HUES6 (cell line): ENCODE measurements at regions not wholly inside any gene's neighbourhood (a gene's known extent, or its start where the extent isn't known, plus 50 kb on each side); places are given as distances from the start of the nearest gene placed in this dataset.

Experiments used
- H3K27ac ChIP-seq: 2 replicates; pipeline ENCODE4 v1.7.0; 2013; ENCODE audit warnings: low read depth, mild to moderate bottlenecking, low read length, inconsistent platforms
- H3K27me3 ChIP-seq: 2 replicates; pipeline ENCODE4 v1.6.1; 2013; ENCODE audit warnings: low read length; ENCODE audit not compliant: control insufficient read depth, insufficient read depth
- H3K36me3 ChIP-seq: 2 replicates; pipeline ENCODE4 v1.6.1; 2013; ENCODE audit warnings: low read length; ENCODE audit not compliant: control insufficient read depth, insufficient read depth
- H3K4me1 ChIP-seq: 2 replicates; pipeline ENCODE4 v1.6.1; 2013; ENCODE audit warnings: low read length; ENCODE audit not compliant: control insufficient read depth, insufficient read depth
- H3K4me3 ChIP-seq: 2 replicates; pipeline ENCODE4 v1.5.1; 2013; ENCODE audit warnings: low read depth, low read length
- H3K9ac ChIP-seq: one replicate; pipeline ENCODE4 v1.6.1; 2013; ENCODE audit warnings: mild to moderate bottlenecking, low read length
- H3K9me3 ChIP-seq: 2 replicates; pipeline ENCODE4 v1.6.1; 2013; ENCODE audit warnings: low read depth, low read length; ENCODE audit not compliant: control insufficient read depth, insufficient read depth

DNA sequence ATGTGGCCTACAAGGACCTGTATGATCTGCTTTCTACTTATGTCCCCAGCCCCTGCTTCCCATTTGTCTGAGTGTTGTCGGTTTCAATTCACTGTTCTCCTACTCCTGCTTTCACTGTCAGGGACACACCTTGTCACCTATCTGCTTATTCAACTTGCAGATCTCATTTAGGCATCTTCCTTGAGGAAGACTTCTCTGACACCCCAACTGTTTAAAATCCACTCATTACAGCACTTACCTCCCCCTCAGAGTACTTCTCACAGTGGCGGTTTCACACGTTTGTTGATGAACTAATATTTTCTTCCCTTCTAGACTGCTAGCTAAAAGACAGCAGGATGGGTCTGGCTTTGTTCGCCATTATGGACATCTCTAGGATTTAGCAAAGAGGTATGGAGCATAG lies 279.9 kb upstream of the TET2 start:
- no peak overlapping the region for H3K4me3 ChIP-seq
- no peak overlapping the region for H3K27ac ChIP-seq
- H3K9ac ChIP-seq: no peak overlapping the region
- H3K27me3 ChIP-seq: no peaks in the 10 kb centered on the region
- H3K9me3 ChIP-seq: 0 out of 2 replicates have a peak, but pooled peaks cover 3% of the 10 kb centered on the region
- no peaks in the 10 kb centered on the region for H3K36me3 ChIP-seq
- no peaks in the 10 kb centered on the region for H3K4me1 ChIP-seq

DNA sequence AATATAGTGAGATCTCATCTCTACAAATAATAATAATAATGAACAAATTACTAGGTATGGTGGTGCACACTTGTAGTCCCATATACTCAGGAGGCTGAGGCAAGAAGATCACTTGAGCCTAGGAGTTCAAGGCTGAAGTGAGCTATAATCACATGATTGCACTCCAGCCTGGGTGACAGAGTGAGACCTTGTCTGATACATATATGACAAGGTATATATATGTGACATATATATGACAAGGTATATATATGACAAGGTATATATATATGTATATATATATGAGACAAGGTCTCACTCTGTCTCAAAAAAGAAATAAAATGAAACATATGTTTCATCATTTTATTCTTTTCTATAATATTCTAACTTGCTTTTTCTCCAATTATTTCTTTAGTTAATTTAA lies 278.1 kb upstream of the TET2 start:
- no peak overlapping the region for H3K27ac ChIP-seq
- no peaks in the 10 kb centered on the region for H3K36me3 ChIP-seq
- H3K4me3 ChIP-seq: no peak overlapping the region
- H3K9ac ChIP-seq: no peak overlapping the region
- H3K4me1 ChIP-seq: no peaks in the 10 kb centered on the region
- no peaks in the 10 kb centered on the region for H3K9me3 ChIP-seq
- H3K27me3 ChIP-seq: no peaks in the 10 kb centered on the region

DNA sequence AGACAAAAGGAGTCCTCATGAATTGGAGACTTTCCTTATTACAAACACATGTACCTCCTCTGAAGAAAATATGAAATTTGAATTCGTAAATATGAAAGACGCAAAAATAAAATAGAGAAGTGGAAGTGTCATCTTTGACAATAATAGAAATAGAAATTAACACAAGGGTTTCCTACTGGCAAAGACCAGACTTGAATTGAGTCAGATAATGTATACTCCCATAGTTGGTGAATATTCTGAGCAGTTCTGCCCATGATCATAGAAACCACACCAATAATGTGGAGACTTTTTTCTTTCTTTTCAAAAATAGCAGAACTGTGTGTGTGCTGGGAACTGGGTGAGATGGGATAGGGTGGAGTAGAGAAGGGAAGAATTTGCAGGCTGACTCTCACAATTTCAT lies 277.7 kb upstream of the TET2 start:
- no peaks in the 10 kb centered on the region for H3K36me3 ChIP-seq
- no peak overlapping the region for H3K27ac ChIP-seq
- H3K4me1 ChIP-seq: no peaks in the 10 kb centered on the region
- no peaks in the 10 kb centered on the region for H3K9me3 ChIP-seq
- no peaks in the 10 kb centered on the region for H3K27me3 ChIP-seq
- no peak overlapping the region for H3K4me3 ChIP-seq
- H3K9ac ChIP-seq: no peak overlapping the region

DNA sequence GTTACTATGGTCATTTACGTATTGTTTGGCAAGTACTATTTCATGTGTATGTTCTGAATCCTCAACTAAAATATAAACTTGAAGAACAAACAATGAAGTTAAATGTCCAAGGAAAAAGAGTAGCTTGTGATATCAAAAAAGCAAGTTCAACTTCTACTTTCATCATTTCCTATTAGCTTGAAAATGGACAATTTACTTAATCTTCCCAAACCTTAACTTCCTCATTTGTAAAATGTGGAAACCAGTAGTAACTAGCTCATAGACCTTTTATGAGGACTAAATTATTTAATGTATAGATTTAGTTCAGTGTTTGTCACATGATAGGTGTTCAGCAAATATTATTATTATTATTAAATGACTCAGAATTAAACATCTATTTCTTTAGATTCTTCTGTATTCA lies 276.8 kb upstream of the TET2 start:
- no peak overlapping the region for H3K4me3 ChIP-seq
- no peaks in the 10 kb centered on the region for H3K4me1 ChIP-seq
- no peak overlapping the region for H3K9ac ChIP-seq
- H3K27ac ChIP-seq: no peak overlapping the region
- no peaks in the 10 kb centered on the region for H3K27me3 ChIP-seq
- no peaks in the 10 kb centered on the region for H3K36me3 ChIP-seq
- no peaks in the 10 kb centered on the region for H3K9me3 ChIP-seq

DNA sequence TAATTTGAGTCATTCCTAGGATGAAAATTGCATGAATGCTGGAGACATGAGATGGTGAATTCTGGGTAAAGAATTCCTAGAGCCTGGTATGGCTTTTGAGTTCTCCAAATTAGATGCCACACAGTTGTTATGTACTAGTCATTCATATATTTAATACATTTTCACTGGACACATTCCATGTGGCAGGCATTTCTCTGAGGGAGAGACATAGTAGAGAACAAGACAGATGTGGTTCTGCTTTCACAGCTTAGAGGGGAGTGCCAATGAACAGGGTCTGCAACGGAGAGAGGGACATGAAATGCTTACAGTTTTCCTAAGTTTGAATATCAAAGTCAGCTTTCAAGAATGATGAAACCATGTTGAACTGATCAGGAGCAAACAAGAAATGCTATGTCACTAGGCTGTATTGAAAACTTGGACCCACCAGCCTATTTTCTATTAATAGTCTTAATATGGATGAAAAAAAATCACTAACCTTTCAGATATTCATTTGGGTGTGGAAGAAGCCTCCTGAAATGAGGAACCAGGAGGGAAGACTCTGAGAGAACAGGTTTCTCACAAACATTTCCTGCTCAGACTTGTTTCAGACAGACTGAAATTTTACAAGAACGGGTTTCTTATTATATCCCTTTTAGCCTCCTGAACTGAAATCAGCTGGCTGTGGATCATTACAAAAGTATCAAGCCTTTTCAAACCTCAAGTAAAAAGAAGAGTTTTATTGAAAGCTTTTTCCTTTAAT lies 276.0 kb upstream of the TET2 start:
- Histone ChIP-seq H3K9me3 (no peaks in the 10 kb centered on the region), H3K36me3 (no peaks in the 10 kb centered on the region), H3K9ac (no peak overlapping the region), H3K4me1 (no peaks in the 10 kb centered on the region), H3K27ac (no peak overlapping the region), H3K27me3 (no peaks in the 10 kb centered on the region), H3K4me3 (no peak overlapping the region)

DNA sequence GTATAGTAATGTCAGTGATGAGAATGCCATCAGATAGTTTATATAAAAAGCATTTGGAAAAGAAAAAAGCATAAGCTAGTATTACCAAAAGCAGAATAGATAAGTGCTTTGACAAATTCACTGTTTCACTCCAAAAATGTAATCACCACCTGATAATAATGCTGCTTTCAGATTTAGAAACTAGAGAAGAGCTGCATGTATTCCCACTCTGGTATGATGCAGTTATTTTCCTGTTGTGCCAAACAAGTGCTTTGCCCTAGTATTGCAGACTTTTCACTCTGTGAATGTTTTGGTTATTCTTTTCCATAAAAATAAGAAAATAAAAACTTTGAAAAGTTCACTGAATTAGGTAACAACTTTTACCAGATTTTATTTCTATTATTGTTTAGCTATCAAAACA lies 267.7 kb upstream of the TET2 start:
- Histone ChIP-seq H3K27me3 (peaks cover 2% of the 10 kb centered on the region; the same call in 1 of the 2 replicates), H3K9me3 (no peaks in the 10 kb centered on the region), H3K36me3 (no peaks in the 10 kb centered on the region), H3K4me1 (no peaks in the 10 kb centered on the region), H3K9ac (no peak overlapping the region), H3K27ac (no peak overlapping the region), H3K4me3 (no peak overlapping the region)

DNA sequence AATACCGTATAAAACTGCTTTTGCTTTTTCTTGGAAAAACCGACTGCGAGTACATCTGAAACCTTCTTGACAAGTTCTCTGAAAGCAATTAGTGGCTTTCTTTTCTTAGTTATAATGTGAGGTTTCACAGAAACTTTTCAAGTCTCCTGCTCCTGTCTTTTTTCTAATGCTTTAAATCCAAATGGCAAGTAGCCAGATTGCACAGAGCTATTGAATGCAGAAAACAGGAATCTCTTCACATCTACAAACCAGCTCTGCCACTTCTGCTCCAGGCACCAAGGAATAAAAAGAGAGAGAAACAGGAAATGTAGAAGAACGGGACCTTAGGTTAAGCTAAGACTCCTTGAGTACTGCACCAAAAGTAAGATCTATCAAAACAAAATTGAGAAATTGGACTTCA lies 267.3 kb upstream of the TET2 start:
- Histone ChIP-seq H3K27me3 (peaks cover 2% of the 10 kb centered on the region; the same call in 1 of the 2 replicates), H3K36me3 (no peaks in the 10 kb centered on the region), H3K27ac (no peak overlapping the region), H3K4me3 (no peak overlapping the region), H3K9me3 (no peaks in the 10 kb centered on the region), H3K4me1 (no peaks in the 10 kb centered on the region), H3K9ac (no peak overlapping the region)

DNA sequence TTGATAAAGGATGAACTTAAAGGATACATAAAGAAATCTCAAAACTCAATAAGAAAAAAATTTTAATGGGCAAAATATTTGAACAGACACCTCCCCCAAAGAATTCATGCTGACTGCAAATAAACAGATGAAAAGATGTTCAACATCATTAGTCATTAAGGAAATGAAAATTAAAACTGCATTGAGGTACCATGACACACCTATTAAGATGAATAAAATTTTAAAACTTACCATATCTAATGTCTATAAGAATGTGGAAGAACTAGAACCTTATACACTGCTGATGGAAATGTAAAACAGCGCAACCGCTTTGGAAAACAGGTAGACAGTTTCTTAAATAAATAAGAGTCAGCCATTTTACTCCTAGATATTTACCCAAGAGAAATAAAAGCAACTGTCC lies 266.8 kb upstream of the TET2 start:
- no peaks in the 10 kb centered on the region for H3K9me3 ChIP-seq
- no peak overlapping the region for H3K9ac ChIP-seq
- H3K27me3 ChIP-seq: peaks cover 2% of the 10 kb centered on the region; the same call in 1 of the 2 replicates
- no peaks in the 10 kb centered on the region for H3K36me3 ChIP-seq
- no peaks in the 10 kb centered on the region for H3K4me1 ChIP-seq
- H3K4me3 ChIP-seq: no peak overlapping the region
- no peak overlapping the region for H3K27ac ChIP-seq

DNA sequence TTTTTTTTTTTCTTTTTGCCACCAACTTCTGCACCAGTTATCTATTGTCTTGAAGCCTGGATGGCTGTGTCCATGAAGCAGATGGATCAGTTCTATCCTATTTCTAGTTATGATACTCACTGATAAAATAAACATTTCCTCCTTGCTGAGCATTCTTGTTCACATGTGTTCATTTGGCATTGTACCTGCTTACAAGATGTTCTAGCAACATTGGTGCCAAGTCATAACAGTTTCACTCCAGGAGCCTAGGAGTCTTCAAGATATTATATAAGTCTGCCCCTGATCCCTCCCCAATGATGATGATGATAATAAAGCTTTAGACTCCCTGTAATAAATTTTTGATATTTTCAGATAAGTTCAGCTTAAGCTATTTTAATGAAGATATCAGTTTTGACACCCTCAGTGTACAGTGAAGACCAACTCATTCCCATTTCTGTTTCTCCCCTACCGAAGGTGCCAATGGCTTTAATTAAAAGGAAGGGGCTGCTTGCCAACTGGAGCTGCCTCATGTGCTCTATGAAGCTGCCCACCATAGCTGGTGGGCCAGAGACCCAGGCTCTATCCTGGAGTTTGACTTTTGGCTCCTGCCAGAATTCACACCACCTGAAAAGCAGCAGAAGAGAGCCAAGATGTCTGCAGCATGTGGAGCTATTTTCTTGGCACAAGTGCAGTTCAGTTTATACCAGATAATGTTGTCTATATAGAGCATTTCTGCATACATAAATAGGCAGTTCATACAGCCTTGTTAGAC lies 265.4 kb upstream of the TET2 start:
- no peaks in the 10 kb centered on the region for H3K36me3 ChIP-seq
- peaks cover 2% of the 10 kb centered on the region; the same call in 1 of the 2 replicates for H3K27me3 ChIP-seq
- H3K9me3 ChIP-seq: no peaks in the 10 kb centered on the region
- H3K27ac ChIP-seq: no peak overlapping the region
- H3K4me1 ChIP-seq: no peaks in the 10 kb centered on the region
- no peak overlapping the region for H3K4me3 ChIP-seq
- H3K9ac ChIP-seq: no peak overlapping the region

DNA sequence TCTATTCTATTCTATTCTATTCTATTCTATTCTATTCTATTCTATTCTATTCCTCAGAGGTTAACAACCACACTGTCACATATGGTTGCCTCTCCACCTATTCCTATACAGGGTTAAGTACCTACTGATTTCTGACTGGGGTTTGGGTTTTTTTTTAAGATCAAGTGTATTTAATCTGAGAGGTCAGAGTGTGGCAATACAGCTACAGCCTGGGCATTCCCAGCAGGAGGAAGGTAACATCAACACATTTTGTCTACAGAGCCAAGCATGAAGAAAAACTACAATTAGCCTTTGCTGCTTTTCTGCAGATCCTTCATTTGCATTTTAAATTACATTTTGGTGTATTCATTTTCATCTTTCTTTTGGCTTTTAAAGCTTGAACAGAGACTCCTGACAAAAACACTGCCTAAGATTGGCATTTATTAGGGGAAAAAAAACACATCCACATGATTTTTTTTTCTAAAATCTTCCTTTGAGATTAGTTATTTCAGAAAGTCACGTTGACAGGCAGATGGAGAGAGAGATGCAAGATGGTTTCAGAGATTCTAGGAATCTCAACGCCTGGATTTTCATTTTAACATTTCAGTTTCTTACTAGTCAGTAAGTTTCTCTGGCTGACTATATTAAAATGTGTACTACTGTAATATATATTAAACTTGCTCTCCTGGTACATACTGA lies 255.9 kb upstream of the TET2 start:
- H3K9ac ChIP-seq: no peak overlapping the region
- no peak overlapping the region for H3K27ac ChIP-seq

More for the DNA sequence above, 255.9 kb upstream of the TET2 start:
- peaks cover 7% of the 10 kb centered on the region; the same call in 1 of the 2 replicates for H3K27me3 ChIP-seq
- H3K9me3 ChIP-seq: no peaks in the 10 kb centered on the region
- H3K36me3 ChIP-seq: no peaks in the 10 kb centered on the region
- no peak overlapping the region for H3K4me3 ChIP-seq
- H3K4me1 ChIP-seq: no peaks in the 10 kb centered on the region
